ENCODE measurements at regions not wholly inside any gene's neighbourhood (a gene's known extent, or its start where the extent isn't known, plus 50 kb on each side); places are given as distances from the start of the nearest gene placed in this dataset.

- no peak for ATAC-seq
- TF ChIP-seq ZFP3 (CRISPR knock-in tag; IDR thresholded peaks at IDR 0.05): no peak
- no peak for TF ChIP-seq SNAI2 (CRISPR knock-in tag; IDR thresholded peaks at IDR 0.05)
- no peak for TF ChIP-seq ARNTL (CRISPR knock-in tag; IDR thresholded peaks at IDR 0.05; ENCODE audit: borderline replicate concordance, low read depth)
- TF ChIP-seq ZNF565 (CRISPR knock-in tag; conservative IDR thresholded peaks at IDR 0.05; ENCODE audit: low read depth): no peak
- TF ChIP-seq, protein P1, sequence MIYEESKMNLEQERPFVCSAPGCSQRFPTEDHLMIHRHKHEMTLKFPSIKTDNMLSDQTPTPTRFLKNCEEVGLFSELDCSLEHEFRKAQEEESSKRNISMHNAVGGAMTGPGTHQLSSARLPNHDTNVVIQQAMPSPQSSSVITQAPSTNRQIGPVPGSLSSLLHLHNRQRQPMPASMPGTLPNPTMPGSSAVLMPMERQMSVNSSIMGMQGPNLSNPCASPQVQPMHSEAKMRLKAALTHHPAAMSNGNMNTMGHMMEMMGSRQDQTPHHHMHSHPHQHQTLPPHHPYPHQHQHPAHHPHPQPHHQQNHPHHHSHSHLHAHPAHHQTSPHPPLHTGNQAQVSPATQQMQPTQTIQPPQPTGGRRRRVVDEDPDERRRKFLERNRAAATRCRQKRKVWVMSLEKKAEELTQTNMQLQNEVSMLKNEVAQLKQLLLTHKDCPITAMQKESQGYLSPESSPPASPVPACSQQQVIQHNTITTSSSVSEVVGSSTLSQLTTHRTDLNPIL (CRISPR knock-in tag; IDR thresholded peaks at IDR 0.05; ENCODE audit: low read depth): no peak
These were observed 283.8 kb upstream of the CA10 start for GRCh38 chr17:52442350-52442749.

DNA sequence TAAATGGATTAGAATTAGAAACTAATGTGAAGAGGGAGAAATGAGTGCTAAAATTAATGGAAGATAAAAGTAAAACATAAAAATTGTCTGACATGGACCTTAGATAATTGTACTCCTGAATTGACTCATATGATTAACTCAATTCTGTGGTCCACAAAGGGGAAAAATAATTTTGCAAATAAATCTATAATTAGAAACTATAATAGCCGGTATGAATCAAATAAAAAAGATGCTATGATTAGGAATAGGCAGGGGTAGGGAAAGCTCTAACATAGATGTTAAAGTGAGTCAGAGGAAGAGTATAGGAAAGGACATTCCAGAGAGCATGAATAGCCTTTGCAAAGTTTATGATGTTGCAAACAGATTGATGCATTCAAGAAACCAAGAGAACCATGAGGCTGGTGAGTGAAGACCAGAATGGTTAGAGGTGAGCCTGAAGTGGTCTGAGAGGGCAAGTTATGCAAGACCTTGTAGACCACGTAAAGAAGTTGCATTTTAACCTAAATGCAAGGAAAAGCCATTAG lies 262.1 kb upstream of the CA10 start:
- ATAC-seq: no peak
- peak; percentile 90 for TF ChIP-seq ISL1 (CRISPR knock-in tag; IDR thresholded peaks at IDR 0.05)
- TF ChIP-seq PPARA (CRISPR knock-in tag; IDR thresholded peaks at IDR 0.05; ENCODE audit: borderline replicate concordance): no peak
- TF ChIP-seq CSDC2 (CRISPR knock-in tag; IDR thresholded peaks at IDR 0.05): no peak
- TF ChIP-seq, protein P1 (CRISPR knock-in tag; IDR thresholded peaks at IDR 0.05; ENCODE audit: low read depth): no peak

- ATAC-seq: no peak
- TF ChIP-seq SNAI2 (CRISPR knock-in tag; IDR thresholded peaks at IDR 0.05): peak; percentile 82
- no peak for TF ChIP-seq ZFP3 (CRISPR knock-in tag; IDR thresholded peaks at IDR 0.05)
- TF ChIP-seq ZNF8 (CRISPR knock-in tag; IDR thresholded peaks at IDR 0.05): no peak
- TF ChIP-seq BACH2 (CRISPR knock-in tag; IDR thresholded peaks at IDR 0.05; ENCODE audit: borderline replicate concordance): no peak
- TF ChIP-seq OSR1 (CRISPR knock-in tag; IDR thresholded peaks at IDR 0.05): no peak
- TF ChIP-seq, protein P1 (CRISPR knock-in tag; IDR thresholded peaks at IDR 0.05; ENCODE audit: low read depth): peak; percentile 85
- TF ChIP-seq CSDC2 (CRISPR knock-in tag; IDR thresholded peaks at IDR 0.05): no peak
- TF ChIP-seq RARB (CRISPR knock-in tag; IDR thresholded peaks at IDR 0.05): no peak
- TF ChIP-seq, protein P2, sequence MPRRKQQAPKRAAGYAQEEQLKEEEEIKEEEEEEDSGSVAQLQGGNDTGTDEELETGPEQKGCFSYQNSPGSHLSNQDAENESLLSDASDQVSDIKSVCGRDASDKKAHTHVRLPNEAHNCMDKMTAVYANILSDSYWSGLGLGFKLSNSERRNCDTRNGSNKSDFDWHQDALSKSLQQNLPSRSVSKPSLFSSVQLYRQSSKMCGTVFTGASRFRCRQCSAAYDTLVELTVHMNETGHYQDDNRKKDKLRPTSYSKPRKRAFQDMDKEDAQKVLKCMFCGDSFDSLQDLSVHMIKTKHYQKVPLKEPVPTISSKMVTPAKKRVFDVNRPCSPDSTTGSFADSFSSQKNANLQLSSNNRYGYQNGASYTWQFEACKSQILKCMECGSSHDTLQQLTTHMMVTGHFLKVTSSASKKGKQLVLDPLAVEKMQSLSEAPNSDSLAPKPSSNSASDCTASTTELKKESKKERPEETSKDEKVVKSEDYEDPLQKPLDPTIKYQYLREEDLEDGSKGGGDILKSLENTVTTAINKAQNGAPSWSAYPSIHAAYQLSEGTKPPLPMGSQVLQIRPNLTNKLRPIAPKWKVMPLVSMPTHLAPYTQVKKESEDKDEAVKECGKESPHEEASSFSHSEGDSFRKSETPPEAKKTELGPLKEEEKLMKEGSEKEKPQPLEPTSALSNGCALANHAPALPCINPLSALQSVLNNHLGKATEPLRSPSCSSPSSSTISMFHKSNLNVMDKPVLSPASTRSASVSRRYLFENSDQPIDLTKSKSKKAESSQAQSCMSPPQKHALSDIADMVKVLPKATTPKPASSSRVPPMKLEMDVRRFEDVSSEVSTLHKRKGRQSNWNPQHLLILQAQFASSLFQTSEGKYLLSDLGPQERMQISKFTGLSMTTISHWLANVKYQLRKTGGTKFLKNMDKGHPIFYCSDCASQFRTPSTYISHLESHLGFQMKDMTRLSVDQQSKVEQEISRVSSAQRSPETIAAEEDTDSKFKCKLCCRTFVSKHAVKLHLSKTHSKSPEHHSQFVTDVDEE (CRISPR knock-in tag; IDR thresholded peaks at IDR 0.05): peak; percentile 81; the same call in 1 of the 2 replicates
- TF ChIP-seq ARNTL (CRISPR knock-in tag; IDR thresholded peaks at IDR 0.05; ENCODE audit: borderline replicate concordance, low read depth): no peak
- TF ChIP-seq TOX (CRISPR knock-in tag; IDR thresholded peaks at IDR 0.05; ENCODE audit: borderline replicate concordance): no peak
- TF ChIP-seq ZC3H10 (CRISPR knock-in tag; IDR thresholded peaks at IDR 0.05): no peak
- no peak for TF ChIP-seq POU6F1 (CRISPR knock-in tag; IDR thresholded peaks at IDR 0.05; ENCODE audit: borderline replicate concordance, low read depth)
- no peak for TF ChIP-seq PPARA (CRISPR knock-in tag; IDR thresholded peaks at IDR 0.05; ENCODE audit: borderline replicate concordance)
- peak; percentile 41; the same call in 1 of the 2 replicates for TF ChIP-seq ZFP30 (CRISPR knock-in tag; IDR thresholded peaks at IDR 0.05)
- peak; percentile 57 for TF ChIP-seq GLIS3 (CRISPR knock-in tag; IDR thresholded peaks at IDR 0.05)
- 0 out of 2 replicates have a peak, but pooled peaks have one; percentile 67 for TF ChIP-seq ESRRG (CRISPR knock-in tag; IDR thresholded peaks at IDR 0.05)
- TF ChIP-seq ISL1 (CRISPR knock-in tag; IDR thresholded peaks at IDR 0.05): peak; percentile 99
- no peak for TF ChIP-seq TCF4 (CRISPR knock-in tag; IDR thresholded peaks at IDR 0.05; ENCODE audit: borderline replicate concordance)
- TF ChIP-seq, protein P3, sequence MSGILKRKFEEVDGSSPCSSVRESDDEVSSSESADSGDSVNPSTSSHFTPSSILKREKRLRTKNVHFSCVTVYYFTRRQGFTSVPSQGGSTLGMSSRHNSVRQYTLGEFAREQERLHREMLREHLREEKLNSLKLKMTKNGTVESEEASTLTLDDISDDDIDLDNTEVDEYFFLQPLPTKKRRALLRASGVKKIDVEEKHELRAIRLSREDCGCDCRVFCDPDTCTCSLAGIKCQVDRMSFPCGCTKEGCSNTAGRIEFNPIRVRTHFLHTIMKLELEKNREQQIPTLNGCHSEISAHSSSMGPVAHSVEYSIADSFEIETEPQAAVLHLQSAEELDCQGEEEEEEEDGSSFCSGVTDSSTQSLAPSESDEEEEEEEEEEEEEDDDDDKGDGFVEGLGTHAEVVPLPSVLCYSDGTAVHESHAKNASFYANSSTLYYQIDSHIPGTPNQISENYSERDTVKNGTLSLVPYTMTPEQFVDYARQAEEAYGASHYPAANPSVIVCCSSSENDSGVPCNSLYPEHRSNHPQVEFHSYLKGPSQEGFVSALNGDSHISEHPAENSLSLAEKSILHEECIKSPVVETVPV (CRISPR knock-in tag; IDR thresholded peaks at IDR 0.05): no peak
- TF ChIP-seq ZNF565 (CRISPR knock-in tag; conservative IDR thresholded peaks at IDR 0.05; ENCODE audit: low read depth): no peak
- TF ChIP-seq ZNF70 (CRISPR knock-in tag; IDR thresholded peaks at IDR 0.05): no peak
- peak; percentile 36; the same call in 1 of the 2 replicates for TF ChIP-seq PATZ1 (CRISPR knock-in tag; IDR thresholded peaks at IDR 0.05; ENCODE audit: borderline replicate concordance)
These were observed 260.7 kb upstream of the CA10 start for GRCh38 chr17:52419229-52419641.

All from SK-N-SH treated with all-trans-retinoic acid at 6 μM for 48 hours (cell line).